ENCODE measurements at regions not wholly inside any gene's neighbourhood (a gene's known extent, or its start where the extent isn't known, plus 50 kb on each side); places are given as distances from the start of the nearest gene placed in this dataset.

DNA sequence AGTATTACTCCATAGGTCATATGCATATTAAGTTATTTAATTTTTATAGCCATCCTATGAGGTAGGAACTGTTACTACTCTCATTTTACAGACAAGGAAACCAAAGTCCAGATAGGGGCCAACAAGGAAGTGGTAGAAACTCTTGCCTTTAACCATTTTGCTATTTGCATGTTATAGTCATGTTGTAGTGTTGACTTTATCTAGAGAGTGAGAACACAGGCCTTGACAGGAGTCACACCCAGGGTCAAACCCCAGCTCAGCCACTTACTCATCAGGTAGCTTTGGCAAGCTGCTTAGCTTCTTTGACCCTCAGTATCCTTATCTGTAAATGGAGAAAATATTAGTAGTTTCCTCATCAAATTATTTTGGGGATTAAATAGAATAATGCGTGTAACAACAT lies 156.2 kb downstream of the CAND1 start:
- WGBS, result 90% methylated on average over 1 of the region's 1 CpG
- DNase-seq (ENCODE audit: low spot score), result no peak
- TF ChIP-seq FOXA1 (IDR thresholded peaks at IDR 0.05), result no peak
- TF ChIP-seq FOXA2 (IDR thresholded peaks at IDR 0.05), result no peak

DNA sequence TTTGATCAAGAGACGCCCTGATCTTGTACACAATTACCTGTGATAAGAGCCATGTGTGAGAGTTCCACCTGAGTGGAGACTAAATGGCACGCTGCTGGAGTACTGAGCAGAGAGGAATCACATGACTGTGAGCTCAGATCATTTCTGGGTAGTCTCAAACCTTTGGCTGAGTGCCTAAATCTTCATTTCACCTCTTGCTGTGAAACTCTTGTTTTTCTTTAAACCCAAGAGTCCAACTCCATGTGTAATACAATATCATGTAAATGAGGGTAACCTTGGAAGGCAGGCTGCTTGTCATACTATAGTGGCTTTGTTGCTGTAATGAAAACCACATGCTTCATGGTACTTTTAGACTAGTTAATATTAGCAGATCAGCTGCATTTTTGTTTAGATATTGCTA lies 156.9 kb downstream of the CAND1 start:
- WGBS, result 77% methylated on average over 2 of the region's 2 CpGs
- TF ChIP-seq TAF1 (conservative IDR thresholded peaks at IDR 0.05), result no peak
- TF ChIP-seq JUND (IDR thresholded peaks at IDR 0.05), result no peak
- no peak for TF ChIP-seq RAD21 (IDR thresholded peaks at IDR 0.05)
- no peak for TF ChIP-seq FOXA2 (IDR thresholded peaks at IDR 0.05)
- no peak for TF ChIP-seq GABPA (IDR thresholded peaks at IDR 0.05 in 1 of 2, conservative IDR thresholded peaks at IDR 0.05 in 1 of 2)
- TF ChIP-seq, protein P1, sequence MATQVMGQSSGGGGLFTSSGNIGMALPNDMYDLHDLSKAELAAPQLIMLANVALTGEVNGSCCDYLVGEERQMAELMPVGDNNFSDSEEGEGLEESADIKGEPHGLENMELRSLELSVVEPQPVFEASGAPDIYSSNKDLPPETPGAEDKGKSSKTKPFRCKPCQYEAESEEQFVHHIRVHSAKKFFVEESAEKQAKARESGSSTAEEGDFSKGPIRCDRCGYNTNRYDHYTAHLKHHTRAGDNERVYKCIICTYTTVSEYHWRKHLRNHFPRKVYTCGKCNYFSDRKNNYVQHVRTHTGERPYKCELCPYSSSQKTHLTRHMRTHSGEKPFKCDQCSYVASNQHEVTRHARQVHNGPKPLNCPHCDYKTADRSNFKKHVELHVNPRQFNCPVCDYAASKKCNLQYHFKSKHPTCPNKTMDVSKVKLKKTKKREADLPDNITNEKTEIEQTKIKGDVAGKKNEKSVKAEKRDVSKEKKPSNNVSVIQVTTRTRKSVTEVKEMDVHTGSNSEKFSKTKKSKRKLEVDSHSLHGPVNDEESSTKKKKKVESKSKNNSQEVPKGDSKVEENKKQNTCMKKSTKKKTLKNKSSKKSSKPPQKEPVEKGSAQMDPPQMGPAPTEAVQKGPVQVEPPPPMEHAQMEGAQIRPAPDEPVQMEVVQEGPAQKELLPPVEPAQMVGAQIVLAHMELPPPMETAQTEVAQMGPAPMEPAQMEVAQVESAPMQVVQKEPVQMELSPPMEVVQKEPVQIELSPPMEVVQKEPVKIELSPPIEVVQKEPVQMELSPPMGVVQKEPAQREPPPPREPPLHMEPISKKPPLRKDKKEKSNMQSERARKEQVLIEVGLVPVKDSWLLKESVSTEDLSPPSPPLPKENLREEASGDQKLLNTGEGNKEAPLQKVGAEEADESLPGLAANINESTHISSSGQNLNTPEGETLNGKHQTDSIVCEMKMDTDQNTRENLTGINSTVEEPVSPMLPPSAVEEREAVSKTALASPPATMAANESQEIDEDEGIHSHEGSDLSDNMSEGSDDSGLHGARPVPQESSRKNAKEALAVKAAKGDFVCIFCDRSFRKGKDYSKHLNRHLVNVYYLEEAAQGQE (IDR thresholded peaks at IDR 0.05), result no peak
- no peak for TF ChIP-seq FOXA1 (IDR thresholded peaks at IDR 0.05)
- TF ChIP-seq EGR1 (IDR thresholded peaks at IDR 0.05; ENCODE audit: low read depth in 2 of 2), result no peak
- TF ChIP-seq, protein P2, sequence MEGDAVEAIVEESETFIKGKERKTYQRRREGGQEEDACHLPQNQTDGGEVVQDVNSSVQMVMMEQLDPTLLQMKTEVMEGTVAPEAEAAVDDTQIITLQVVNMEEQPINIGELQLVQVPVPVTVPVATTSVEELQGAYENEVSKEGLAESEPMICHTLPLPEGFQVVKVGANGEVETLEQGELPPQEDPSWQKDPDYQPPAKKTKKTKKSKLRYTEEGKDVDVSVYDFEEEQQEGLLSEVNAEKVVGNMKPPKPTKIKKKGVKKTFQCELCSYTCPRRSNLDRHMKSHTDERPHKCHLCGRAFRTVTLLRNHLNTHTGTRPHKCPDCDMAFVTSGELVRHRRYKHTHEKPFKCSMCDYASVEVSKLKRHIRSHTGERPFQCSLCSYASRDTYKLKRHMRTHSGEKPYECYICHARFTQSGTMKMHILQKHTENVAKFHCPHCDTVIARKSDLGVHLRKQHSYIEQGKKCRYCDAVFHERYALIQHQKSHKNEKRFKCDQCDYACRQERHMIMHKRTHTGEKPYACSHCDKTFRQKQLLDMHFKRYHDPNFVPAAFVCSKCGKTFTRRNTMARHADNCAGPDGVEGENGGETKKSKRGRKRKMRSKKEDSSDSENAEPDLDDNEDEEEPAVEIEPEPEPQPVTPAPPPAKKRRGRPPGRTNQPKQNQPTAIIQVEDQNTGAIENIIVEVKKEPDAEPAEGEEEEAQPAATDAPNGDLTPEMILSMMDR (IDR thresholded peaks at IDR 0.05; ENCODE audit: low read depth, low read length, missing input control), result no peak
- TF ChIP-seq, protein P3, sequence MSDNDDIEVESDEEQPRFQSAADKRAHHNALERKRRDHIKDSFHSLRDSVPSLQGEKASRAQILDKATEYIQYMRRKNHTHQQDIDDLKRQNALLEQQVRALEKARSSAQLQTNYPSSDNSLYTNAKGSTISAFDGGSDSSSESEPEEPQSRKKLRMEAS (IDR thresholded peaks at IDR 0.05), result no peak
- TF ChIP-seq RXRA (IDR thresholded peaks at IDR 0.05), result no peak
- no peak for TF ChIP-seq NR2F2 (IDR thresholded peaks at IDR 0.05)
- TF ChIP-seq, protein P4, sequence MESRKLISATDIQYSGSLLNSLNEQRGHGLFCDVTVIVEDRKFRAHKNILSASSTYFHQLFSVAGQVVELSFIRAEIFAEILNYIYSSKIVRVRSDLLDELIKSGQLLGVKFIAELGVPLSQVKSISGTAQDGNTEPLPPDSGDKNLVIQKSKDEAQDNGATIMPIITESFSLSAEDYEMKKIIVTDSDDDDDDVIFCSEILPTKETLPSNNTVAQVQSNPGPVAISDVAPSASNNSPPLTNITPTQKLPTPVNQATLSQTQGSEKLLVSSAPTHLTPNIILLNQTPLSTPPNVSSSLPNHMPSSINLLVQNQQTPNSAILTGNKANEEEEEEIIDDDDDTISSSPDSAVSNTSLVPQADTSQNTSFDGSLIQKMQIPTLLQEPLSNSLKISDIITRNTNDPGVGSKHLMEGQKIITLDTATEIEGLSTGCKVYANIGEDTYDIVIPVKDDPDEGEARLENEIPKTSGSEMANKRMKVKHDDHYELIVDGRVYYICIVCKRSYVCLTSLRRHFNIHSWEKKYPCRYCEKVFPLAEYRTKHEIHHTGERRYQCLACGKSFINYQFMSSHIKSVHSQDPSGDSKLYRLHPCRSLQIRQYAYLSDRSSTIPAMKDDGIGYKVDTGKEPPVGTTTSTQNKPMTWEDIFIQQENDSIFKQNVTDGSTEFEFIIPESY (IDR thresholded peaks at IDR 0.05), result no peak
- no peaks in the 10 kb centered on the region for H3K9me3 ChIP-seq (ENCODE audit: control insufficient read depth in 4 of 4, low read length in 3 of 4)
- no peaks in the 10 kb centered on the region for H3K36me3 ChIP-seq (ENCODE audit: control insufficient read depth in 4 of 4, insufficient read depth in 3 of 4, low read depth in 1 of 4, low read length in 3 of 4)
- H3K27ac ChIP-seq (ENCODE audit: low read depth in 1 of 2, low read length in 2 of 2), result no peak overlapping the region
- no peaks in the 10 kb centered on the region for H3K27me3 ChIP-seq (ENCODE audit: control insufficient read depth in 4 of 4, insufficient read depth in 4 of 4, low read length in 3 of 4)
- peaks cover 0 to 8% (median 7%) of the 10 kb centered on the region in 4 donors for H3K4me1 ChIP-seq (ENCODE audit: control insufficient read depth in 4 of 4, insufficient read depth in 4 of 4, low read length in 3 of 4)
- H3K9ac ChIP-seq (ENCODE audit: low read depth in 1 of 2, low read length in 2 of 2), result no peak overlapping the region
- H3K4me3 ChIP-seq (ENCODE audit: low read depth in 1 of 3, low read length in 3 of 3), result no peak overlapping the region
- DNase-seq (ENCODE audit: low spot score), result no peak

More for the DNA sequence above, 156.2 kb downstream of the CAND1 start:
- no peaks in the 10 kb centered on the region for H3K27me3 ChIP-seq (ENCODE audit: control insufficient read depth in 4 of 4, insufficient read depth in 4 of 4, low read length in 3 of 4)
- H3K27ac ChIP-seq (ENCODE audit: low read depth in 1 of 2, low read length in 2 of 2), result no peak overlapping the region
- H3K36me3 ChIP-seq (ENCODE audit: control insufficient read depth in 4 of 4, insufficient read depth in 3 of 4, low read depth in 1 of 4, low read length in 3 of 4), result no peaks in the 10 kb centered on the region
- no peak overlapping the region for H3K9ac ChIP-seq (ENCODE audit: low read depth in 1 of 2, low read length in 2 of 2)
- H3K4me1 ChIP-seq (ENCODE audit: control insufficient read depth in 4 of 4, insufficient read depth in 4 of 4, low read length in 3 of 4), result peaks cover 0 to 3% (median 2%) of the 10 kb centered on the region in 4 donors
- H3K9me3 ChIP-seq (ENCODE audit: control insufficient read depth in 4 of 4, low read length in 3 of 4), result no peaks in the 10 kb centered on the region
- no peak overlapping the region for H3K4me3 ChIP-seq (ENCODE audit: low read depth in 1 of 3, low read length in 3 of 3)
